IMR-90 (cell line): ENCODE measurements at regions not wholly inside any gene's neighbourhood (a gene's known extent, or its start where the extent isn't known, plus 50 kb on each side); places are given as distances from the start of the nearest gene placed in this dataset.

Experiments used
- ATAC-seq: fragments of 200-7000 bp; cut with Tn5 transposase; 2 replicates; pipeline ENCODE4 v1.9.1; 2020; ENCODE audit warnings: low read depth, mild to moderate bottlenecking, moderate library complexity
- BruUV-seq: library from RNA; stranded (reverse); fragments of 400-500 nt; replicated peaks from 2 replicates; lab custom pipeline; 2021; lab: Mats Ljungman, UMichigan
- CTCF ChIA-PET: fragments of 300-600 bp; formaldehyde crosslinking; extraction: SDS; loops from one replicate; lab custom pipeline; 2021; ENCODE audit warnings: antibody characterized with exemption; lab: Yijun Ruan, JAX
- POLR2A ChIA-PET: fragments of 300-600 bp; sonication (Branson Sonifier 250); formaldehyde crosslinking; loops from one replicate; lab custom pipeline; 2022; ENCODE audit warnings: antibody characterized with exemption; ENCODE audit not compliant: unreplicated experiment; lab: Charles Lee
- DNase-seq: peaks from one replicate; pipeline ENCODE4 v3.0.0; 2013
- H2AFZ ChIP-seq: replicated peaks from 2 replicates; pipeline ENCODE3; 2013; ENCODE audit warnings: low read length, mild to moderate bottlenecking; ENCODE audit not compliant: poor library complexity
- H2AK5ac ChIP-seq: 2 replicates; pipeline ENCODE4 v1.6.1; 2013; ENCODE audit warnings: low read depth, low read length, inconsistent platforms
- H2AK9ac ChIP-seq: replicated peaks from 2 replicates; pipeline ENCODE3; 2013; ENCODE audit warnings: mild to moderate bottlenecking, low read depth, low read length, moderate library complexity; ENCODE audit not compliant: poor library complexity
- H2BK120ac ChIP-seq: 2 replicates; pipeline ENCODE4 v1.6.1; 2013; ENCODE audit warnings: low read depth, low read length, inconsistent platforms
- H2BK15ac ChIP-seq: 3 replicates; pipeline ENCODE4 v1.6.1; 2013; ENCODE audit warnings: low read depth, low read length, inconsistent platforms
- H2BK20ac ChIP-seq: 2 replicates; pipeline ENCODE4 v1.6.1; 2013; ENCODE audit warnings: low read depth, mild to moderate bottlenecking, inconsistent platforms, low read length, moderate library complexity
- H2BK5ac ChIP-seq: 2 replicates; pipeline ENCODE4 v1.6.1; 2013; ENCODE audit warnings: mild to moderate bottlenecking, low read depth, low read length, inconsistent platforms; ENCODE audit not compliant: poor library complexity, severe bottlenecking
- H3K14ac ChIP-seq: replicated peaks from 2 replicates; pipeline ENCODE4 v1.6.1; 2013; ENCODE audit warnings: low read depth, low read length, inconsistent platforms
- H3K18ac ChIP-seq: 2 replicates; pipeline ENCODE4 v1.6.1; 2013; ENCODE audit warnings: low read depth, low read length, control low read depth
- H3K23ac ChIP-seq: 2 replicates; pipeline ENCODE4 v1.6.1; 2013; ENCODE audit warnings: low read depth, low read length, inconsistent platforms
- H3K27ac ChIP-seq: 2 replicates; pipeline ENCODE4 v1.5.1; 2013; ENCODE audit warnings: mild to moderate bottlenecking, control low read depth, low read length; ENCODE audit not compliant: insufficient read depth
- H3K27me3 ChIP-seq: 2 replicates; pipeline ENCODE4 v1.6.1; 2013; ENCODE audit warnings: low read length; ENCODE audit not compliant: control insufficient read depth, insufficient read depth
- H3K36me3 ChIP-seq: 2 replicates; pipeline ENCODE4 v1.6.1; 2013; ENCODE audit warnings: low read length, mixed read lengths; ENCODE audit not compliant: control insufficient read depth, insufficient read depth
- H3K4ac ChIP-seq: 2 replicates; pipeline ENCODE4 v1.6.1; 2013; ENCODE audit warnings: low read depth, low read length, inconsistent platforms
- H3K4me1 ChIP-seq: 2 replicates; pipeline ENCODE4 v1.6.1; 2013; ENCODE audit warnings: low read length, mixed read lengths; ENCODE audit not compliant: control insufficient read depth, insufficient read depth
- H3K4me2 ChIP-seq: 2 replicates; pipeline ENCODE4 v1.6.1; 2013; ENCODE audit warnings: low read depth, mild to moderate bottlenecking, control low read depth, low read length, moderate library complexity
- H3K4me3 ChIP-seq: 2 replicates; pipeline ENCODE4 v1.5.1; 2013; ENCODE audit warnings: low read depth, mild to moderate bottlenecking, control low read depth, low read length, moderate library complexity; ENCODE audit not compliant: insufficient read depth
- H3K56ac ChIP-seq: 2 replicates; pipeline ENCODE4 v1.6.1; 2013; ENCODE audit warnings: low read length, inconsistent platforms; ENCODE audit not compliant: insufficient read depth; ENCODE audit errors: extremely low read depth
- H3K79me1 ChIP-seq, 2 experiments: 2 replicates each; pipeline ENCODE4 v1.6.1; 2013; ENCODE audit warnings: low read length in 2 of 2, inconsistent platforms in 1 of 2, low read depth in 1 of 2
- H3K9ac ChIP-seq: 2 replicates; pipeline ENCODE4 v1.6.1; 2013; ENCODE audit warnings: low read depth, low read length, control low read depth
- H3K9me1 ChIP-seq: 2 replicates; pipeline ENCODE4 v1.6.1; 2013; ENCODE audit warnings: low read length, inconsistent platforms; ENCODE audit not compliant: insufficient read depth
- H3K9me3 ChIP-seq: 2 replicates; pipeline ENCODE4 v1.6.1; 2013; ENCODE audit warnings: low read length; ENCODE audit not compliant: control insufficient read depth, insufficient read depth
- H4K20me1 ChIP-seq: 2 replicates; pipeline ENCODE4 v1.6.1; 2013; ENCODE audit warnings: low read length, inconsistent platforms; ENCODE audit not compliant: insufficient read depth
- H4K5ac ChIP-seq: 2 replicates; pipeline ENCODE4 v1.6.1; 2013; ENCODE audit warnings: mild to moderate bottlenecking, low read depth, low read length, control low read depth
- H4K8ac ChIP-seq, 2 experiments: 2 replicates each; pipeline ENCODE4 v1.6.1; 2013; ENCODE audit warnings: low read depth in 2 of 2, low read length in 2 of 2, control low read depth in 1 of 2, inconsistent platforms in 1 of 2
- H4K91ac ChIP-seq: 2 replicates; pipeline ENCODE4 v1.6.1; 2013; ENCODE audit warnings: low read depth, low read length, inconsistent platforms; ENCODE audit not compliant: insufficient read depth
- FOS ChIP-seq: fragments of 150-350 bp; IDR thresholded peaks from 2 replicates; pipeline ENCODE4 v1.6.1; 2016; ENCODE audit warnings: low read depth, low read length
- POLR2A ChIP-seq: IDR thresholded peaks from 2 replicates; pipeline ENCODE4 v1.6.1; 2012; ENCODE audit warnings: mild to moderate bottlenecking, low read depth, low read length
- RCOR1 ChIP-seq: IDR thresholded peaks from 2 replicates; pipeline ENCODE4 v1.6.1; 2012; ENCODE audit warnings: mild to moderate bottlenecking, low read length, improper control_type of control experiment; ENCODE audit not compliant: insufficient replicate concordance
- RFX5 ChIP-seq: IDR thresholded peaks from 2 replicates; pipeline ENCODE4 v1.8.0; 2012; ENCODE audit warnings: low read depth, mild to moderate bottlenecking, low read length, moderate library complexity
- WGBS, 2 experiments: methylation state at CpG; one replicate each; pipeline versions ENCODE4 v1.1.5 to v1.1.7; 2013; ENCODE audit warnings: missing lambda C conversion rate in 2 of 2; ENCODE audit not compliant: insufficient read length in 1 of 2; ENCODE audit errors: extremely low coverage in 2 of 2; 5-methylcytosine and 5-hydroxymethylcytosine counted together
- dilution Hi-C: fragments of 300-500 bp; cut with HindIII; formaldehyde crosslinking; loops from one replicate; pipeline ENCODE4 v1.14.3; 2018; ENCODE audit warnings: low sequenced_read_pairs; ENCODE audit not compliant: unreplicated experiment
- in situ Hi-C: fragments of 300-500 bp; cut with MboI; formaldehyde crosslinking; loops from 3 replicates; pipeline ENCODE4 v1.14.3; 2019; ENCODE audit warnings: low sequenced_read_pairs, inconsistent platforms, mixed read lengths
- intact Hi-C: fragments of 100-400 bp; cut with micrococcal nuclease; formaldehyde crosslinking; loops from 2 replicates; pipeline ENCODE4 v1.10.0; 2022

DNA sequence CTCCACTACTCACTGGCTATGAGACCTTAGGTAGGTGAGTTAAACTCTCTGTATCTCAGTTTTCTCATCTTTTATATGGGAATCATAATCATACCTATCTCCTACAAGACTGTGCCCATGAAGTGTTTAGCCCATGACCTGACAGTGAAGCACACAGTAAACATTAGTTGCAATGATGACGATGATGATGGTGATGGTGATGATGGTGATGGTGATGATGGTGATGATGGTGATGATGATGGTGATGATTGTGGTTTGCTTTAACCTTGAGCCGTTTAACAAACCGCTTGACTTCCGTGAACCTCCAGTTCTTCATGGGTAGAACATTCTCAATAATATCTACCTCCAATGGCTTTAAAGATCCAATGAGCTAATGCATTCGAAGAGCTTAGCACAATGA is 220.2 kb upstream of the MVB12B start:
- H3K9ac ChIP-seq, result no peak overlapping the region
- H3K27ac ChIP-seq, result no peak overlapping the region
- TF ChIP-seq POLR2A (no peak), RCOR1 (no peak), RFX5 (no peak), FOS (no peak)
- no peak overlapping the region for H2BK20ac ChIP-seq
- no peaks in the 10 kb centered on the region for H4K20me1 ChIP-seq
- H2BK15ac ChIP-seq, result no peak overlapping the region
- no peak overlapping the region for H2BK5ac ChIP-seq
- WGBS, 2 experiments, result no CpG with 5 or more reads among the region's 5 CpGs
- no peaks in the 10 kb centered on the region for H3K9me1 ChIP-seq
- no peak overlapping the region for H2BK120ac ChIP-seq
- H2AK9ac ChIP-seq, result no peak overlapping the region
- no peak overlapping the region for H3K4me2 ChIP-seq
- peaks cover 2% of the 10 kb centered on the region; the same call in 1 of the 2 replicates for H3K27me3 ChIP-seq
- CTCF ChIA-PET, result interaction anchor here (0.5 kb wide), 1 partner anchor 396 kb away, joined by 3 read pairs; no protein-coding TSS in a partner anchor
- no peak overlapping the region for H3K14ac ChIP-seq
- no peaks in the 10 kb centered on the region for H3K9me3 ChIP-seq
- H2AK5ac ChIP-seq, result no peak overlapping the region
- no peak overlapping the region for H3K18ac ChIP-seq
- H3K23ac ChIP-seq, result no peak overlapping the region
- H3K4ac ChIP-seq, result no peak overlapping the region
- H3K4me3 ChIP-seq, result no peak overlapping the region
- ATAC-seq, result no peak
- H3K56ac ChIP-seq, result no peak overlapping the region
- H3K79me1 ChIP-seq, result no peaks in the 10 kb centered on the region
- H4K8ac ChIP-seq, result no peak overlapping the region
- dilution Hi-C loops, result no loop called here
- H4K91ac ChIP-seq, result no peak overlapping the region
- in situ Hi-C loops, result no loop called here
- no peaks in the 10 kb centered on the region for H3K36me3 ChIP-seq
- no TSS peak for BruUV-seq
- H2AFZ ChIP-seq, result no peak overlapping the region
- H4K5ac ChIP-seq, result no peak overlapping the region
- no peaks in the 10 kb centered on the region for H3K4me1 ChIP-seq
- POLR2A ChIA-PET, result no interaction called here
- DNase-seq, result no peak
- intact Hi-C loops, result no loop called here
